ENCODE measurements at regions not wholly inside any gene's neighbourhood (a gene's known extent, or its start where the extent isn't known, plus 50 kb on each side); places are given as distances from the start of the nearest gene placed in this dataset.

DNA sequence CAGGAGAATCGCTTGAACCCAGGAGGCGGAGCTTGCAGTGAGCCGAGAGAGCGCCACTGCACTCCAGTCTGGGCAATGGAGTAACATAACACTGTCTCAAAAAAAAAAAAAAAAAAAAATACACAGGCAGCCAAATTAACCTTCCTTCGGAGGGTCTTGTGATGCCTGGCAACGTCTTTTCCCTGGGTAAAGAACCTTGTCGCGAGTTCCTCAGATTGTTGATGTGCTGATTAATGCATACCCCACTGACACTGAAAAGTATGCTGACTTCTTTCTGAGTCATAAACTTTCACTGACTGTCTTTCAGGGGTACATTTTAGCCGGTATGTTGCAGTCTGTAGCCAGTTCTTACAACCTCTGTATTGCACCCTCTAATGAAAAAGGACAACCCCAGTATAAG, 95.1 kb upstream of the SOD1 start:
- no peak for DNase-seq

DNA sequence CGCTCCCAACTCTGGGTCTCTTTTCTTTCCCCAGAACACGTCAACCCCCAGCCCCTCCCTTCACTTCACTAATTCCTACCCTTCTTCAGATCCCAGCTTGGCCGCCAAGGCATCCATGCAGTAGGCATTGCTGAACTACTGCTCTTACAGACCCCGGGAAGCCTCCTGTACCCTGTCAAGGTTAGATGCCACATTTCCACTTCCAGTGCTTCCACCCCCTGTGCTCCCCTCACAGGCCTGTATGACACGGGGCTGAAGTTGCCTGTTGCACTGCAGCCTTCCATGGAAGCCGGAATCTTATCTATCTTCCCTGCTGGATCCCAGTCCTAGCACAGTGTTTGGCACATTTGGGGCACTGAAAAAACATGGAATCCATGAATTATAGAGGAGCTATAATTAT, 99.0 kb upstream of the SOD1 start:
- DNase-seq = no peak

DNA sequence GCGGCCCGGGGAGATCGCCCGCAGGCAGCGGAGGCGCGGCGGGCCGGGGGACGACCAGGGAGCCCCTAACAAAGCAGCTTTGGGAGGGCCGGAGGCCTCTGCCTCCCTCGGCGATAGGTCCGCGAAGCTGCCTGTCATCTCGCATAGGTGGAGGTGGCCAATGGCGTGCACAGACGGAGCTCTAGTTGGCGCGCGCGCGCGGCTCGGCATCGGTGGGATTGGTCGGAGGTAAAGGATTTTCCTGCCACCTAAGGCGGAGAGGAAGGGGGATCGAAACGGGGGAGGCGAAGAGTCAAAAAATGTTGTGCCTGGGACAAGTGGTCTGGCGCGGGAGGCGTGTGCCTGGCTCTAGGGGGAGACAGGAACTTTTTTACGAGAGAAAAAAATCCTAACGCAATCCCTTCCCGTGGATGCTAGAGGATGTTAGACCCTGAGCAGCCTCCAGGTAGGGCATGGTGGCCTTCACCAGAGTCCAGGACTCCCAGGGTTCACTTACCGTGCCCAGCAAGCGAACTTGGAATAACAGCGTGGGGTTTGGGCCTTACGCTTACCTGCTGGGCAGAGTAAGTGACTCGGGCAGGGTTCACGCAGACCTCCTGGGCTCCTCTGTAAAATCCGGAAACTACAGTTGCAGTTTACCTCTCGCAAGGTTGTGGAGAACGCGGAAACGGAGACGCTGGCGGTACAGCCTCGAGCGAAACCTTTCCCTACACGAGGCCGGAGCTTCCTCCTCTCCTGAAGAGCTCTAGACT, 99.9 kb upstream of the SOD1 start:
- DNase-seq = peak; percentile 97

DNA sequence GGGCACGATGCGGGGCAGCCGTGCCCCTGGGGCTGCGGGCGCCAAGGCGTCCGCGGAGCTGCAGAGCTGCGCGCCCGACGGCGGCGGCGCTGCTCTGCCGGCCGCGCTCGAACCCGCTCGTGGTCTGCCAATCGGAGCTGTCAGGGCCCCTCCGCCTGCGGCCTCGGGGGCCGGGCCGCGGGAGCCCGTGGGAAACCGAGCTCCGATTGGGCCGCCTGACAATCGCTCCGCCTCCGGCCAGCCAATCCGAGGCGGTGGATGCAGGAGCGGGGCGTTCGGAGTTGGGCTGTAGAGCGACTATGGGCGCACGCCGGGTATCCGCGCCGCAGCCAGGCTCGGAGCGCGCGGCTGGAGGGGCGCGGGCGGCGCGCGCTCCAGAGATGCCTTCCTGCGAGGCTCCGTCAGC, 100.5 kb upstream of the SOD1 start:
- DNase-seq = peak; percentile 96

DNA sequence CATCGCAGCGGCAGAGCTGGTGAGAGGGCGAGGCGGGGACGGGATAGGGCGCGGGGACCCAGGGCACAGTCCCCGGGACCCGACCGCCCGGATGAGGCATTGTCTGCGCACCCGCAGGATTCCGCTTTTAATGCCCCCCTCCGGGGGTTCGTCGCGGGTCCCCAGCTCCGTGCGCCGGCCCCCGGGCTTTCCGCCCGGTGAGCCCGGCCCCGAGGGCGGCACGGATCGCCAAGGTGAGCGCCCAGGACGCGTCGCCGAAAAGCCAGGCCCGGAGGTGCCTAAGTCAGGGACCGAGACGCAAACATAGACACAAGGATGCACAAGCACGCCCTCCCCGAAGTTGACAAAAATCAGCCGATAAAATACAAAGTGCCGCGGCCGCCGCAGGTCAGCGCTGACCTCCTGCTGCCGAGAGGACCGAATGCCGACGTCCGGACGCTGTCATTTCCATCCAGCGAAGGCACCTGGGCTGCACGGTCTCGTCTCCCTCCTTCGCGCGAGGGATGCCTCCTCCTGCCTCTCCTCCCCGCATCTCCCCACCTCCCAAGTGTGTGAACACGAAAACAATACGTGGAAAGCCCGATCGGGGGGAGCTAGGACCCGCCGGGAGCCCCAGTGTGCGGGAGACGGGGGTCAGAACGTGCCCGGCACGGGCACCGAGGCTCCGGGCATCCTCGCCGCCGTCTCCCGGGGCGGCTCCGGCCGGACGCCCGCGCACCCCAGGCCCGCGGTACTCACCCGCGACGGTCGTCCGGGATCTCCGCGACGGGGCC, 101.1 kb upstream of the SOD1 start:
- peak; percentile 60 for DNase-seq

DNA sequence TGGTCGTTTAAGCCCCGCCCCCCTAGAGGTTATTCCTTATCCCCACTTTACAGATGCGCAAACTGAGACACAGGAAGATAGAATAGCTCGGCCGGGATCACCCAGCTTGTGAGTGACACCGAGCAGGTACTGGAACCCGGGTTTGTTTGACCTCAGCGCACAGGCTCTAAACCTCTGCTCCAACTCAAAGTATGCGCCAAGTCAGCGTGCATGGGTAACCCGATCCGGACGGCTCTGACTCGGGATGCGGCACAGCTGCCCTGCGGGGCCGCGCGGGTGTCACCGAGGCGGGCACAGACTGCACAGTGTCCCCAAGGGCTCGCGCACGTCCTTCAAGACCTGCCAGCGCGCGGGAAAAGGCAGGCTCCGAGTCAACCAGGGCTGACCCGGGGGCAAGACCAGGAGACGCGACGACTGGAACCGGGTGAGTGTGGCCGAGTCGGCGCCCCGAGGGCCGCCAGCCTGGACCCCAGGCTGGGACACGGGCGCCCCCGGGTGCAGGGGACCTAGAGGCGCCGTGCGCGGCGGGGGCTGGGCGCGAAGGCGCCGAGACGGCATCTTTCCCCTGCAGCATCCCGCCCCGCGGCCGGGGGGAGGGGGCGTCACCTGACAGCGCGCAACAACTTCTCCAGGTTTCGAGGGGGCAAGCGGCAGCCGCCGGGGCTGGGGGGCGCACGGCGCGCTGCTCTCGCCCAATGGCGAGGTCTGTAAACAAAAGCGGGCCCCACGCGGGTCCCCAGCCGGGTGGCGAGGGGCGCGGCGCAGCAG, 101.9 kb upstream of the SOD1 start:
- DNase-seq = no peak

DNA sequence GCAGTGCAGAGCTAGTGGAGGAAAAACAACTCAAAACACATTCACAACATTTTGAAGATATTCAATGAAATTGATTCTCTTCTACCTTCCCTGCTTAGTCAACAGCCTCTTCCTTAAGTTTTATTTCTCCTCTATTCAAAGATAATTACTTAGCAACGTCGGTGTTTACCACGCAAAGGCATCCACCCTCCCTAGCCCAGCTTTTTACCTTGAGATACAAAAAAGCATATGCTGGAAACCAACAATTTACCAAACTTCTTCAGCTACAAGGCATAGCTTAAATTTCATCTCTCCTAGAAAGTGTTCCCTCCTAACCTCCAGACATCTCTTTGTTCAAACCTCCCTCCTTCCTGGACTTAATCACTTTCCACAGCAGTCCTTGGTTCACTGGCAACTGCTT, 102.8 kb upstream of the SOD1 start:
- no peak for DNase-seq

DNA sequence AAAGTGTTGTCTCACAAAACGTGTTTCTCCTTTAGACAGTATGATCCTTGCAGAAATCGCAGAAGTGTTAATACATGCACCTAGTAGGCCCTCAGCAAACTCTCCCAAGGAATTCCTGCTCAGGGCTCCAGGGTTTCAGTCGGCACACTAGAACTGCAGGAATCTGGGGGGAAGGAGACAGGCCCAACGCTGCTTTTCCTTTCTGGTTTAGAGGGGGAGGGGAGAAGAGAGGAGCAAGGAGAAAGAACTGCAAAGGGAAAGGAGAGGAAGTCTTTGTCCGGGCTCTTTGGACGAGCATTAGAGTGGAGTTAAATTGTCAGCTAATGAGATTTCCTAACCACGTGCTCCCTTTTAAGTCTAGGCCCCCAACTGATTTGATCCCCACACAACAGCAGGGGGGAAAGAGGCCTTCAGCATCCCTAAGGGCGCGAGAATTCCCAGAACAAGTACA, 103.7 kb upstream of the SOD1 start:
- no peak for DNase-seq

DNA sequence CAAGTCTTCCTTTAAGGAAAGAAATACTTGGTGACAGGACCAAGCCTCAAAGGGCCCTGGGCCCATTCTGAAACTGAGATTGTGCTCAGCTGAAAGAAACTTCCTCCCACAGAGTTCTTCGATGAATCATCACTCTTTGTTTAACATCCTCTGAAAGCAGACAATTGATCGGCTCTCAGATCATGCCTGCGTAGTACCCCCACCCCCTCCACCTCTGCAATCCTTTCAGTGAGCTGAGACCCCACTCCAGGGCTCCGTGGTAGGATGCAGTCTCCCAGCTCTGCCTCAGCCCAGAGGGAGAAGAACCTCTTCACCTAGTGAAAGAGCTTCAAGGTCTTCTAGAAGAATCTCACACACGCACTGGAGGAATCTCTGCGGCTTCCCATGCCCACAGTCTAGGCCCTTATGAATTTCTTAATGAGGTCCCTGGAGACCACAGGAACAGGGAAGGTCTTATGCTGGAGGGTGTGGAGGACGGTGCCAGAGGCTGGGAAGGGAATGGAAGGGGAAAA, 104.9 kb upstream of the SOD1 start:
- no peak for DNase-seq

DNA sequence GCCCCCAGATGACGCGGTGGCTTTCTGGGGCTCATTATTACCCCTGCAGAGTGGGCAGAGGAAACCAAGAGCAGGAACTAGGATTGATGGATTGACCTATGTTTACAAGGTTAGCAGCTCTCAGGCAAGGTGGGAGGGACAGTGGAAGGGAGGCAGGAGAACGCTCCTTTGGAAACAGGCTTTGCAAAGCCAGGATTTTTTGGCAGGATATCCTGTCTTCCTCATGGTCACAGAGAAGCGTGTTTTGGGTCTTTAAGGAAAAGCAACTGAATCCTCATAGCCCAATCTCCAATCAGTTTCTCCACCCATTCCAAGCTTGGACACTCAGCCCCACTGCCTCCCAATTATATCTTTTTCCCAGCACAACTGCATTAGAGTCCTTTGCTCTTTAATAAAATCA, 105.6 kb upstream of the SOD1 start:
- no peak for DNase-seq

DNA sequence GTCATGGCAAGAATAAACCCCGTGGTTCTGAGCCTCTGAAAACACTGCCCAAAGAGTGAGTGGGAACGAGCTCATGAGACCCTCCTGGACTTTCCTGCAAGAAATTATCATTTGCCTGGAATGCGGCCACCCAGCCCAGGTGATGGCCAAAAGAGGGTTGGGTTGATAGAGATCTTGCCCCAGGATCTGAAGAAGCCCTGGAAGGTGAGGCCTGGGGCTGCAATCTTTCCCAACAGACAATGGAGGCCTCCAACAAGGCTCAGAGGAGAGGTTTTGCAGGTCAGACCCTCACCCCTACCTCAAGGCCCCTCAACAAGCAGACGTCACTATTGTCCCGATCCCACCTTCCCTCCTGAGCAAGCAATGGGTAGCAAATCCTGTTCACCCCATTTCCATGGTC, 106.0 kb upstream of the SOD1 start:
- no peak for DNase-seq

DNA sequence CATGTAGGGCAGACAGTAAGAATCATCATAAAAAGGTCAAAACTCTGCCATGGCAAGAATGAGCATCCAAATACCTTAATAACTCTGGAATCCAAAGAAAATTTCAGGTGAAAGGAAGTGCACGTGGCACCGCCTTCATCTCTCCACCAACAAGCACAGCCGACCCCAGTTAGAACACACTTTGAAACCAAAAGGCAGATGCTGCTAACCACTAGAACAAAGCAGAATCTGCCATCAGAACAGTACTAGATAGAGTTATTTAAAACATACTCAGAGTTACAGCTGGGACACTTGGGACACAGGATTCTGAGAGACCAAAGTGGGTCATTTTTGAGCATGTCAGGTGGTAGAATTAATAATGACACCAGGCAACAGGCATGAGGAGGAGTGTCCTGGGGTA, 106.7 kb upstream of the SOD1 start:
- no peak for DNase-seq

DNA sequence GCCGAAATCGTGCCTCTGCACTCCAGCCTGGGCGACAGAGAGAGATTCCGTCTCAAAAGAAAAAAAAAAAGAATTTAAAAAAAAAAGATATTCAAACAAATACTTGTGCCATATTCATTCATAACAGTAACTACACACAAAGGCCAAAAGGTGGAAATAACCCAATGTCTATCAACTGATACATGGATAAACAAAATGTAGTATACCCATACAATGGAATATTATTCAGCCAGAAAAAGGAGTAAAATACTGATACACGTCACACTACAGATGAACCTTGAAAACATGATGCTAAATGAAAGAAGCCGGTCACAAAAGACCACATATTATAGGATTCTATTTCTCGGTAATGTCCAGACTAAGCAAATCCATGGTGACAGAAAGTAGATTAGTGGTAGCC, 109.4 kb upstream of the SOD1 start:
- DNase-seq = no peak

DNA sequence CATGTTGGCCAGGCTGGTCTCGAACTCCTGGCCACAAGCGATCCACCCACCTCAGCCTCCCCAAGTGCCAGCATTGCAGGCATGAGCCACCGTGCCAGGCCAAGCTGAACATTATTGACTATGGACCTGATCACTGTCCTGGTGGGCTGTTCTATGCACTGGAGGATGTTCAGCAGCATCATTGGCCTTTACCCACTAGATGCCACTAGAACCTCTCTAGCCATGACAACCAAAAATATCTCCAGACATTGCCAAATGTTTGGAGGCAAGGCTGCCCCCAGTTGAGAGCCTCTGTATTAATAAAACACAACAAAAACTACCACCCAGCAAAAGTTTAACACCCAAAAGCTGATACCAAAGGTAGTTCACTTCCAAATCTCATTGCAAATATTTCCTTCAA, 110.8 kb upstream of the SOD1 start:
- DNase-seq = no peak

DNA sequence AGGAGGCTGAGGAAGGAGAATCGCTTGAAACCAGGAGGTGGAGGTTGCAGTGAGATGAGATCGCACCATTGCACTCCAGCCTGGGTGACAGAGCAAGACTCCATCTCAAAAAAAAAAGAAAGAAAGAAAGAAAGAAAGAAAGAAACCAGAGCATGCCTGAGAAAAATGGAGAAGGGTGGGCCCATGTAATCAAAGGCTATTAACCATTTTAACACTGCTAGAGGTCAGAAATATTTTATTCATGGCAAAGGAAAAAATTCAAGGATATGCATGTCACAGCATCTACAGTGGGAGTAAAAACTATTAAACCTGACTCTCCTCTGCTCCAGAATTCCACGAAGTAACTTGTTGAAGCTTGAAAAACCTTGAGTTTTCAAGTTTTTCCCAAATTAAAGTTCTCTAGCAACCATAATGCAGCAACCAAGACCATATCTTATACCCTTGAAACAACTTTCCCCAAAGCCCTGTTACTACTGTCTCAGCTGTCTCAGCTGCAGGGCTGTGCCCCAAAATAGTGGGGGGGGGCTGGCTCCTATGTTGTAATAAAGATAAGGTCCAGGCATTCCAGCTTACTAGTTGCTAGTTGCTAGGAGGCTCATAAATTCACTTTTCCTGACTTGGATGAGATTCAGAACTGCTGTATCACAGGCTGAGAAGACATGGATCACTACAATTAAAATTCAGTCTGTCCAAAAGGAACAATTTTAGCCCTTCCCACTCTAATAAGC, 112.9 kb upstream of the SOD1 start:
- DNase-seq = no peak

DNA sequence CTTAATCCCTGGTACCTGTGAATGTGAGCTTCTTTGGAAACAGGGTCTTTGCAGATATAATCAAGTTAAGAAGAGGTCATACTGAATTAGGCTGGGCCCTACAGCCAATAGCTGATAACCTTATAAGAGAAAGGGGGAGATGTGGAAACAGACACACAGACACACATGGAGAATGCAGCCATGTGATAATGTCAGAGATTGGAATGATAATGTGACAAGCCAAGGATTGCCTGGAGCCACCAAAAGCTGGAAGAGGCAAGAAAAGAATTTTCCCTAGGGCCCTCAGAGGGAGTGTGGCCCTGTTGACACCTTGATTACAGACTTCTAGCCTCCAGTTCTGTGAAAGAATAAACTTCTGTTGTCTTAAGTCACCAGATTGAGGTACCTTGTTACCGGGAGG, 114.5 kb upstream of the SOD1 start:
- no peak for DNase-seq

DNA sequence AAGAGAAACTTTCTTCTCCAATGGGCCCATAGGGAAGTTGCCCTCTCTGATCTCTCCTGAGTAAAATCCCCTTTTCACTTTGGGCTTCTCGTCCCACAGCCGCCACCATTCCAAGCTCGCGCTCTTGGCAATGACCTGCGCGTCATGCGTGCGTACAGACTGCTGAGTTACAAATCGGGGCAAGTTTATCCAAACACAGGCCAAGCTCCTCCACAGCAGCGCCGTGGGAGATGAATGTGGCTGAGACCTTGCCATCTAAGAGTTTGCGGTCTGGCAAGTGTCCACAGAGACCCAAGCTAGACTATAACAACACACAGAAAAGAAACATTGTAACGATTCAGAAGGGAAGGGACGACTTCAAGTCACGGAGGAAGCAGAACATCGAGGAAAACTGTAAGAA, 116.3 kb upstream of the SOD1 start:
- no peak for DNase-seq

DNA sequence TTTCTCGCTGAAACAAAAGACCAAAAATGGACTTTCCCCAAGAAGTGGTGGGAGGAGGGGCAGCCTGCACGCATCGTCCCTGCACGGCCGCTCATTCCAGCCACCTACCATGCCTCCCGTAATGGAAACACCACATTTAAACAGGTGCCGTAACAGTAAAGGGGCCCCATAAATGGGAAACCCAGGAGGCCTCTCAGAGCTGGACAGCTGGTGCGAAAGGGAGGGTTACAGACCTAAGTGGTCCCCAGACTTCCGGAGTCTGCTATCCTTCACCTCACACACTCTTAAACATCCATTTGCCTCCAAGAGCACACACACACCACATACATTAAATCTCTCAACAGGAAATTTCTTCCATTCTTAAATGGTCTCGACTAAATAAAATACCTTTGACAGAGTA, 120.7 kb upstream of the SOD1 start:
- DNase-seq = no peak

DNA sequence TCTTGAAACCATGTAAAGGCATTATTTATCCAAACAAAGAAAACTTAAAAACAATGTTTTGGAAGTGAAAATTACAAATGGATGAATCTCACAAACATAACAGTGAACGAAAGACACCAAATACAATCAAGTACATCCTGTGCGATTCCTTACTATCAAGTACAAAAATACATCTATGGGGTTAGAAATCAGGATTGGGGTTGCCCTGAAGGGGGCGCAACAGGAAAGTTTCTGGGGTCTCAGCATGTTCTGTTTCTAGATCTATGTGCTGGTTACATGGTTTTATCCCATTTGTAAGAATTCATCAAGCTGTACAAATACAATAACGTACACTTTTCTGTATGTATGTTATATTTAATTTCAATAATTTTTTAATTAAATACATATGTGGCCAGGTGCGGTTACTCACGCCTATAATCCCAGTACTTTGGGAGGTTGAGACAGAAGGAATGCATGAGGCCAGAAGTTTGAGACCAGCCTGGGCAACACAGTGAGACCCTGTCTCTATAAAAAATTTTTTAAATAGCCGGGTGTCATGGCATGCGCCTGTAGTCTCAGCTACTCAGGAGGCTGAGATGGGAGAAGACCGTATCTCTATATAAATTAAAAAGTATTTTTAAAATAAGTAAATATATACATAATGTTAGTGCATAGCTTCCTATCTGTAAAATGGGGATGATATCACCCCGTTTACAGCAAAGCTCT, 121.5 kb upstream of the SOD1 start:
- DNase-seq = no peak

DNA sequence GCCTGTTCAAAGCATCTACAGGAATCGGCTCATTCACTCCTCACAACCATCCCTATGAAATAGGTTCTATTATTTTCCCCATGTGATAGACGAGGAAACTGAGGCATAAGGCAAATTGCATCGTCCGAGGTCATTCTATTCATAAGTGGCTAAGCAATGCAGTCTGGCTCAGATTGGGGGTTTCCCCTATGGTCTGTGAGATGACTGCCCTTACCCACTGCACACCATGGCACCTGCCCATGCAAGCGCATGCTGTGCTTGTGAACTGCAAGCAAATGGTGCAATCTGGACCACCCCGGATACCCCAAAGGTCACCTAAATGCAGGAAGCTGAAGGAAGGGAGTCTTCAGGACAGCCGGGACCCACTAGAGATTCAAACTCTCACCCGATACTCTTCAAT, 123.4 kb upstream of the SOD1 start:
- DNase-seq = no peak

DNA sequence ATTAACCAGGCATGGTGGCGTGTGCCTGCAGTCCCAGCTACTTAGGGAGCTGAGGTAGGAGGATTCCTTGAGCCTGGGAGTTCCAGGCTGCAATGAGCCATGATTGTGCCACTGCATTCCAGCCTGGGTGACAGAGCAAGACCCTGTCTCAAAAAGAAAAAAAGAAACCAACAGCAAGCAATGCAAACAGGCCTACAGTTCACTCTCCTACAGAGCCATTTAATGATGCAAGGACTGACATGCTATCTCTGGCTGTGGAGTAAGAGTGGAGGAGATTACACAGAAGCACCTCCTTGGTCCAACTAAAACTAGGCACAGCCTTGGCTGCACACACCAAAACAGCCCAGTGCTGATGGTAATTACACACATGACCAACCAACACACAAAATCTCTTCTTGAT, 127.5 kb upstream of the SOD1 start:
- DNase-seq = peak; percentile 16
